Naive thymus-derived CD4-positive, alpha-beta T cell (primary cell): ENCODE measurements at regions not wholly inside any gene's neighbourhood (a gene's known extent, or its start where the extent isn't known, plus 50 kb on each side); places are given as distances from the start of the nearest gene placed in this dataset.

Experiments used
- ATAC-seq: fragments of 150-1000 bp; cut with Tn5 transposase; 2 replicates; pipeline ENCODE4 v1.10.0; 2021; ENCODE audit warnings: mild to moderate bottlenecking, moderate library complexity
- CTCF ChIA-PET: fragments of 350-600 bp; sonication (Branson Sonifier 250); formaldehyde crosslinking; loops from one replicate; lab custom pipeline; 2021; ENCODE audit warnings: antibody characterized with exemption; lab: Charles Lee
- POLR2A ChIA-PET: fragments of 350-600 bp; sonication (Branson Sonifier 250); formaldehyde crosslinking; loops from one replicate; lab custom pipeline; 2021; ENCODE audit warnings: antibody characterized with exemption, inconsistent platforms; lab: Charles Lee
- DNase-seq, 9 donors: peaks; one replicate each; pipeline versions ENCODE4 v3.0.0 to v3.0.0-alpha.2; 2020 to 2022; ENCODE audit warnings: mixed read lengths in 1 of 9
- H3K27ac ChIP-seq: one replicate; pipeline ENCODE4 v1.7.0; 2013; ENCODE audit warnings: mild to moderate bottlenecking, low read depth, low read length, moderate library complexity
- H3K27me3 ChIP-seq, 2 donors: one replicate each; pipeline ENCODE4 v1.7.0; 2013; ENCODE audit warnings: low read length in 2 of 2, mild to moderate bottlenecking in 2 of 2, moderate library complexity in 2 of 2; ENCODE audit not compliant: control insufficient read depth in 2 of 2, insufficient read depth in 2 of 2
- H3K36me3 ChIP-seq, 3 experiments: 1 replicate in 2 of 3; 2 replicates in 1 of 3; pipeline ENCODE4 v1.7.0; 2013; ENCODE audit warnings: low read length in 3 of 3, mild to moderate bottlenecking in 3 of 3, moderate library complexity in 1 of 3; ENCODE audit not compliant: insufficient read depth in 3 of 3, control insufficient read depth in 2 of 3
- H3K4me1 ChIP-seq, 2 donors: one replicate each; pipeline ENCODE4 v1.7.0; 2013; ENCODE audit warnings: low read length in 2 of 2, mild to moderate bottlenecking in 2 of 2, moderate library complexity in 1 of 2; ENCODE audit not compliant: control insufficient read depth in 2 of 2, insufficient read depth in 2 of 2
- H3K4me3 ChIP-seq: 2 replicates; pipeline ENCODE4 v1.7.0; 2013; ENCODE audit warnings: mild to moderate bottlenecking, low read length
- H3K9me3 ChIP-seq, 3 experiments: 1 replicate in 2 of 3; 2 replicates in 1 of 3; pipeline ENCODE4 v1.7.0; 2013; ENCODE audit warnings: low read length in 3 of 3; ENCODE audit not compliant: control insufficient read depth in 2 of 3
- H3K27ac Mint-ChIP-seq, 9 donors: one replicate each; pipeline ENCODE4 v1.8.0; 2020 to 2022; ENCODE audit warnings: mixed read lengths in 9 of 9, mild to moderate bottlenecking in 8 of 9, moderate library complexity in 5 of 9, inconsistent platforms in 2 of 9
- H3K27me3 Mint-ChIP-seq, 5 donors: one replicate each; pipeline ENCODE4 v1.8.0; 2021 to 2022; ENCODE audit warnings: mixed read lengths in 5 of 5, mild to moderate bottlenecking in 1 of 5
- H3K36me3 Mint-ChIP-seq, 5 donors: one replicate each; pipeline ENCODE4 v1.8.0; 2020 to 2022; ENCODE audit warnings: mixed read lengths in 5 of 5, mild to moderate bottlenecking in 3 of 5, inconsistent platforms in 1 of 5
- H3K4me1 Mint-ChIP-seq, 7 donors: one replicate each; pipeline ENCODE4 v1.8.0; 2020 to 2022; ENCODE audit warnings: mixed read lengths in 7 of 7, mild to moderate bottlenecking in 3 of 7, inconsistent platforms in 1 of 7
- H3K4me3 Mint-ChIP-seq, 10 donors: one replicate each; pipeline ENCODE4 v1.8.0; 2020 to 2022; ENCODE audit warnings: mild to moderate bottlenecking in 10 of 10, mixed read lengths in 10 of 10, moderate library complexity in 6 of 10, inconsistent platforms in 2 of 10
- H3K9me3 Mint-ChIP-seq, 11 donors: one replicate each; pipeline ENCODE4 v1.8.0; 2020 to 2022; ENCODE audit warnings: mixed read lengths in 11 of 11, mild to moderate bottlenecking in 4 of 11, inconsistent platforms in 1 of 11, moderate library complexity in 1 of 11
- intact Hi-C, 2 donors: fragments of 100-400 bp; cut with micrococcal nuclease; formaldehyde crosslinking; loops; one replicate each; pipeline ENCODE4 v1.15.1; 2023

DNA sequence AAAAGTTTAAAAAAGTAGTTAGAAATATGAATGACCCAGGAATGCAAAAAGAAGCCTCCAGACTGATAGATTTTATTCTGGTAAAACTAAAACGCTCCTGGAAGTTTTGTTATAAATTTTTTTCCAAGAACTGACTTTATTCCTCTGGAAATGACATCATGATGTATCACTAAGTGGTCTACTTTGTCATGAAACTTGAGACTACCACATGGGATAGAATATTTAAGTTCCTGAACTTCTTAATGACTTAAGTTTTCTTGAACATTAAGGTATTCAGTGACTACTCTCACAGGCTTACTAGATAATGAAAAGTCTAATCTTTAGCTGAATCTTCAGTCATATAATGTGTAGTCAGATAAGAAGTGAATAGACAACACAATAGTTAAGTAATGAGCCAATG lies 842.2 kb downstream of the USP25 start:
- Histone ChIP-seq H3K36me3 (no peaks in the 10 kb centered on the region), H3K27me3 (no peaks in the 10 kb centered on the region), H3K27ac (no peak overlapping the region), H3K4me3 (no peak overlapping the region), H3K9me3 (no peaks in the 10 kb centered on the region), H3K4me1 (no peaks in the 10 kb centered on the region)
- DNase-seq (no peak), ATAC-seq (no peak)
- H3K9me3 Mint-ChIP-seq, result peaks cover 0 to 3% (median 2%) of the 10 kb centered on the region in 11 donors
- H3K4me1 Mint-ChIP-seq, result no peaks in the 10 kb centered on the region
- H3K36me3 Mint-ChIP-seq, result no peaks in the 10 kb centered on the region
- H3K4me3 Mint-ChIP-seq, result no peak overlapping the region
- no peak overlapping the region for H3K27ac Mint-ChIP-seq
- intact Hi-C loops, result no loop called here
- H3K27me3 Mint-ChIP-seq, result no peaks in the 10 kb centered on the region
- ChIA-PET CTCF (no interaction called here), POLR2A (no interaction called here)

DNA sequence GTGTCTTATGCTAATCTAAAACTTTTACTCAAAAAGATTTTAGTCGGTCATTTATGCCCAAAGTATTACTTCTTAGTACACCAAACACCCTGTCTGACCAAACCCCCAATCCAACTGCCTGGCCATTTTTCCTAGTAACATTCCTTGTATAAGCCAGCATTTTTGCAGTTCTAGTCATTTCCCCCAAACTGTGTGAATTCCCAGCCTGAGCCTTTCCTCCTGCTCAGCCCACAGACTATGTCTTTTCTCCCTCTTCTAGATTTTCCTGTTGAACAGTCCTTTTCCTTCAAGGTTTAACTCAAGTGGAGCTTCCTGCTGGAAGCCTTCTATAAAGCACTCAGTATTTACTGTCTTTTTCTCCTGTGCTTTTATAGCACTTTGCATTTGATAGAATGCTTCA lies 843.8 kb downstream of the USP25 start:
- no peaks in the 10 kb centered on the region for H3K36me3 Mint-ChIP-seq
- ATAC-seq, result no peak
- H3K27ac Mint-ChIP-seq, result no peak overlapping the region
- intact Hi-C loops, result no loop called here
- no peak for DNase-seq
- no peak overlapping the region for H3K4me3 Mint-ChIP-seq
- Histone ChIP-seq H3K4me3 (no peak overlapping the region), H3K27ac (no peak overlapping the region), H3K9me3 (no peaks in the 10 kb centered on the region), H3K27me3 (no peaks in the 10 kb centered on the region), H3K36me3 (no peaks in the 10 kb centered on the region), H3K4me1 (no peaks in the 10 kb centered on the region)
- H3K9me3 Mint-ChIP-seq, result peaks cover 0 to 3% (median 0%) of the 10 kb centered on the region in 11 donors
- POLR2A ChIA-PET, result no interaction called here
- CTCF ChIA-PET, result no interaction called here
- H3K27me3 Mint-ChIP-seq, result no peaks in the 10 kb centered on the region
- no peaks in the 10 kb centered on the region for H3K4me1 Mint-ChIP-seq

DNA sequence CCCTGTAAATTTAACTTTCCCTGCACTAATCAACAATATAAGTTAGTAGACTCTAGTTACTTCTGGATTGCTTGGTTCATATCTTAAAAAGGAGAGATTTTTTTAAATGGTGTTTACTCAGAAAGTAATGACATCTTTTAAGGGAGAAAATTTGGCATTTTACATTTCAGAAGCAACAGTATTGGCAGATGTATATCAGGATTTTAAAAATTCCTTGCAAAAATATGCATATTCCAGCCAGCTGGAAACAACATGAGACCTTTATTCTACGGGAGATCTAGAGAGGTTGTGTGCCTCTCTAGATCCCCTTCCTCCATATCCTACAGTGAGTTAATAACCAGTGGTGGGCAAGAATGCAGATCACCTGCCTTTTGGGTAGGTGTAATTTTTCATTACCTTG lies 848.2 kb downstream of the USP25 start:
- no peaks in the 10 kb centered on the region for H3K9me3 ChIP-seq
- H3K4me1 ChIP-seq, result no peaks in the 10 kb centered on the region
- CTCF ChIA-PET, result no interaction called here
- Mint-ChIP-seq H3K27me3 (no peaks in the 10 kb centered on the region), H3K27ac (no peak overlapping the region), H3K9me3 (peaks cover 0 to 3% (median 0%) of the 10 kb centered on the region in 11 donors), H3K36me3 (no peaks in the 10 kb centered on the region), H3K4me3 (no peak overlapping the region), H3K4me1 (no peaks in the 10 kb centered on the region)
- H3K4me3 ChIP-seq, result no peak overlapping the region
- no peak for ATAC-seq
- POLR2A ChIA-PET, result no interaction called here
- DNase-seq, result no peak
- intact Hi-C loops, result no loop called here
- H3K27ac ChIP-seq, result no peak overlapping the region
- no peaks in the 10 kb centered on the region for H3K27me3 ChIP-seq
- no peaks in the 10 kb centered on the region for H3K36me3 ChIP-seq

- Mint-ChIP-seq H3K9me3 (peaks cover 0 to 3% (median 0%) of the 10 kb centered on the region in 11 donors), H3K4me3 (no peak overlapping the region), H3K27me3 (no peaks in the 10 kb centered on the region), H3K36me3 (no peaks in the 10 kb centered on the region), H3K4me1 (no peaks in the 10 kb centered on the region), H3K27ac (no peak overlapping the region)
- intact Hi-C loops, result no loop called here
- CTCF ChIA-PET, result no interaction called here
- no peak for DNase-seq
- H3K9me3 ChIP-seq, result no peaks in the 10 kb centered on the region
- no peak overlapping the region for H3K27ac ChIP-seq
- POLR2A ChIA-PET, result no interaction called here
- no peak overlapping the region for H3K4me3 ChIP-seq
- H3K4me1 ChIP-seq, result no peaks in the 10 kb centered on the region
- no peaks in the 10 kb centered on the region for H3K27me3 ChIP-seq
- ATAC-seq, result no peak
- no peaks in the 10 kb centered on the region for H3K36me3 ChIP-seq
Observed at GRCh38 chr21:16578912-16579311, 849.1 kb downstream of the USP25 start.

DNA sequence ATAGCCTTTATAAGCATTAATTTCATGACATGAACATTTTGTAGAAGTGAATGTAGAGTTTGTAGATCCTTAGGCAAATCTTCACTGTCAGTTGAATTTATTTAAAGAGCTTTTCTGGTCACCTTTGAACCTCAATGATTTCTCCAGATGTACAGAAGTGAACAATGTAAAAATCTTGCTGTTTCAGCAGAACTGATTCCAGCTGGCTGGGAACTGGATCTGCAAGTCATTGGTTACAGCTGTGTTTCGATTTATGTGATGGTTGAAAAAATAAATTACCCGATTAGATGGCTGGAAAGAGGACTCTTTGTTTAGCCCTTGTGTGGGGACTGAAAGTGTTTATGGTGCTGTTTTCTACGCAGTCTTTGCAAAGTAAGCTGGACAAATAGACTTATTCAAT lies 849.8 kb downstream of the USP25 start:
- no peak overlapping the region for H3K4me3 Mint-ChIP-seq
- no peaks in the 10 kb centered on the region for H3K36me3 Mint-ChIP-seq
- Histone ChIP-seq H3K27me3 (no peaks in the 10 kb centered on the region), H3K9me3 (no peaks in the 10 kb centered on the region), H3K4me1 (no peaks in the 10 kb centered on the region), H3K4me3 (no peak overlapping the region), H3K27ac (no peak overlapping the region), H3K36me3 (no peaks in the 10 kb centered on the region)
- CTCF ChIA-PET, result no interaction called here
- DNase-seq (no peak), ATAC-seq (no peak)
- POLR2A ChIA-PET, result no interaction called here
- H3K27ac Mint-ChIP-seq, result no peak overlapping the region
- H3K9me3 Mint-ChIP-seq, result peaks cover 0 to 3% (median 0%) of the 10 kb centered on the region in 11 donors
- no peaks in the 10 kb centered on the region for H3K4me1 Mint-ChIP-seq
- no peaks in the 10 kb centered on the region for H3K27me3 Mint-ChIP-seq
- intact Hi-C loops, result no loop called here

DNA sequence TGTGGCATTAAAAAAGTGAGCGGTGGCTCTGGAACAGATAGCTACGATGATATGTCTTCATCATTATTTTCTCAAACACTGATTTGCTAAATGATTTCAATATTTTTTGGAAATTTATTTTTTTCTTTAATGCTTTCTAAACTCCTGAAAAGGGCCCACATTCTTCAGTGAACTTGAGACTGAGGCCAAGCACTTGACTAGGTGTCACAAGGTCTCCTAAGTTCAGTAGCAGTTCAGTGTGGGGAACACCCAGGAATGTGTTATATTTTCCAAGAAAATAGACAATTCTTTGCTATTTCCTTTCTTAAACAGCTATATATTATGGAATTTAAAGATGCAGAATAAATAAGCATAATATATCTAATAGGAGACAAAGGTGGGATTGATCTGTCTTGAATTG lies 850.9 kb downstream of the USP25 start:
- ATAC-seq (no peak), DNase-seq (no peak)
- Mint-ChIP-seq H3K27ac (no peak overlapping the region), H3K9me3 (no peaks in the 10 kb centered on the region), H3K4me3 (no peak overlapping the region), H3K4me1 (no peaks in the 10 kb centered on the region), H3K27me3 (no peaks in the 10 kb centered on the region), H3K36me3 (no peaks in the 10 kb centered on the region)
- Histone ChIP-seq H3K9me3 (no peaks in the 10 kb centered on the region), H3K27me3 (no peaks in the 10 kb centered on the region), H3K36me3 (no peaks in the 10 kb centered on the region), H3K4me1 (no peaks in the 10 kb centered on the region), H3K4me3 (no peak overlapping the region), H3K27ac (no peak overlapping the region)
- ChIA-PET POLR2A (no interaction called here), CTCF (no interaction called here)
- intact Hi-C loops, result no loop called here

DNA sequence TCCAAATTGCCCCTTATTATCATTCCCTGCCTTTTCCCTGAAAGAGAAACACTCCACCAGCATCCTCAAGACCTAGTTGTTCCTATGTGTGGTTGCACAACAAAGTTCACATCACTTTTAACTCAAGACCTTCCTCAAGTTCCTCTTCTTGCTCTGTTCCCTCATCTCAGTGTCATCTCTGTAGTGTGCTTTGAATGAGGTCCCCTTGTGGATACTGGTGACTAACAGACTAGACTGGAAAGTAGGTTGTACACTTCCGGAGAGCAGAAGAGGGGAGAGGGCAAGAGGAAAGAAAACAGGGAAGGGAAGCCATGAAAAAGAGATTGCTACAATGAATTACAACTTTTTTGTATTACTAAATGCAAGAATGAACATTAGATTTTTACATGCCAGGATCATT lies 853.8 kb downstream of the USP25 start:
- Mint-ChIP-seq H3K27me3 (no peaks in the 10 kb centered on the region), H3K4me1 (no peaks in the 10 kb centered on the region), H3K9me3 (no peaks in the 10 kb centered on the region), H3K4me3 (no peak overlapping the region), H3K36me3 (no peaks in the 10 kb centered on the region), H3K27ac (no peak overlapping the region)
- DNase-seq (no peak), ATAC-seq (no peak)
- H3K4me3 ChIP-seq, result no peak overlapping the region
- no peaks in the 10 kb centered on the region for H3K27me3 ChIP-seq
- no peak overlapping the region for H3K27ac ChIP-seq
- CTCF ChIA-PET, result no interaction called here
- intact Hi-C loops, result no loop called here
- H3K4me1 ChIP-seq, result no peaks in the 10 kb centered on the region
- no peaks in the 10 kb centered on the region for H3K36me3 ChIP-seq
- no peaks in the 10 kb centered on the region for H3K9me3 ChIP-seq
- POLR2A ChIA-PET, result no interaction called here
